GM13976 (cell line): ENCODE measurements at regions not wholly inside any gene's neighbourhood (a gene's known extent, or its start where the extent isn't known, plus 50 kb on each side); places are given as distances from the start of the nearest gene placed in this dataset.

Source experiments
- DNase-seq: peaks from one replicate; pipeline ENCODE4 v3.0.0; 2012; ENCODE audit warnings: low spot score
- in situ Hi-C: fragments of 300-500 bp; cut with MboI; formaldehyde crosslinking; loops from one replicate; pipeline ENCODE4 v1.12.0; 2022; ENCODE audit warnings: low sequenced_read_pairs, mixed read lengths, inconsistent platforms; ENCODE audit not compliant: unreplicated experiment
- TF ChIP-seq, protein P1 (sequence below): IDR thresholded peaks from 2 replicates; pipeline ENCODE4 v1.5.1; 2012; ENCODE audit warnings: borderline replicate concordance, mild to moderate bottlenecking; ENCODE audit not compliant: insufficient read depth; ENCODE audit errors: extremely low read depth, missing control alignments, control extremely low read depth

DNA sequence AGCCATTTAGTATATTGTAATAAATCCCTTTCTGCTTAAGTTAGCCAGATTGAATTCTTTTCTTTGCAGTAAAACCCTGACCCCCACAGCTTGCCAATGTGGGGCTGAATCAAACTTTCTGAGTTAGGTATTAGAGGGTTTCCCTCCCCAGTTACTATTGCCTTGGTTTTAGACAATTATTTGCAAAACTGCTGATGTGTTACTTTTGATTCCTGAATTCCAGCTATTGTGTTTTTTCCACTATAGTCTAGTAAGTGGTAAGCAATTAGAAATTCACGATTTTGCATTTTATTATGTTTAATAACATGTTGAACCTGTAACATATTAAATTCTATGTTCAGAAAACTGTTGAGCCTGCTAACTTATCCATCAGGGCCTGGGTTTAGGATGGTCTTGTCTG lies 391.5 kb downstream of the DLEU7 start:
- TF ChIP-seq, protein P1, sequence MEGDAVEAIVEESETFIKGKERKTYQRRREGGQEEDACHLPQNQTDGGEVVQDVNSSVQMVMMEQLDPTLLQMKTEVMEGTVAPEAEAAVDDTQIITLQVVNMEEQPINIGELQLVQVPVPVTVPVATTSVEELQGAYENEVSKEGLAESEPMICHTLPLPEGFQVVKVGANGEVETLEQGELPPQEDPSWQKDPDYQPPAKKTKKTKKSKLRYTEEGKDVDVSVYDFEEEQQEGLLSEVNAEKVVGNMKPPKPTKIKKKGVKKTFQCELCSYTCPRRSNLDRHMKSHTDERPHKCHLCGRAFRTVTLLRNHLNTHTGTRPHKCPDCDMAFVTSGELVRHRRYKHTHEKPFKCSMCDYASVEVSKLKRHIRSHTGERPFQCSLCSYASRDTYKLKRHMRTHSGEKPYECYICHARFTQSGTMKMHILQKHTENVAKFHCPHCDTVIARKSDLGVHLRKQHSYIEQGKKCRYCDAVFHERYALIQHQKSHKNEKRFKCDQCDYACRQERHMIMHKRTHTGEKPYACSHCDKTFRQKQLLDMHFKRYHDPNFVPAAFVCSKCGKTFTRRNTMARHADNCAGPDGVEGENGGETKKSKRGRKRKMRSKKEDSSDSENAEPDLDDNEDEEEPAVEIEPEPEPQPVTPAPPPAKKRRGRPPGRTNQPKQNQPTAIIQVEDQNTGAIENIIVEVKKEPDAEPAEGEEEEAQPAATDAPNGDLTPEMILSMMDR: no peak
- DNase-seq: no peak
- in situ Hi-C loops: no loop called here

DNA sequence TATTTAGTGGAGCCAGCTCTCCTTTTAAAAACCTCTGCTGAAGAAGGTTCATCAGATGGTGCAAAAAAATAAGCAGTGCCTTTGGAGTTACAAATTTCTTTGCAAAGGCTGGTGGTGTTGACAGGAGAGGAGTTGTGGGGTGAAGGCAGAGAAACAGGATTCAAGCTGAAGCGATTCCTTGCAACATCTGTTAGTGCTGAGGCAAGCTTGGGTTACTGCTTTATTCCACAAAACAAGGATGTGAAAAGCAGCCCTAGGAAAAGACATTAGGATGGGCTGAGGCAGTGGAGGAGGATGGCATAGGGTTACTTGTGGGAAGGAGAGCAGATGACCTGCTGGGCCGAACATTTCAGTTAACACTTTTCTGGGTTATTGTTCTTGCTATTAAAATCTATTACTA lies 390.7 kb downstream of the DLEU7 start:
- in situ Hi-C loops: no loop called here
- no peak for DNase-seq
- TF ChIP-seq, protein P1: no peak

DNA sequence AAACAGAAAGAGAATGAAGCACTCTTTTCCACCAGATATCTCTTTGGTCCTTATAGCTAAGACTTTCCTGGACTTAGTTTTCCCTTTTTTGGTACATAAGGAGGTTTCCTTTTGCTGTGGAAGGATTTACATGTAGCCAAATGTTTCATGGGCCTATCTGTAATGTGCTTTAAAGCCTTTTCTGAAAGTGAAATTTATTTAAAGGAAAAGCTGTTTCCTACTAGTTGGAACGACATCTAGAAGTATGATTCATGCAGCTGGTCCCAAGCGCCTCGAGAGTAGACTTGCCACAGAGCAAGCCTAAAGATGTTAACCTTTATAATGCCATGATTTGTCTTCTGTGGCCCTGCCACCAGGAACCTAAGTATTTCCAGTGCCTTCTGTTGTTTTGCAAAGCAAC lies 390.3 kb downstream of the DLEU7 start:
- DNase-seq: no peak
- TF ChIP-seq, protein P1: no peak
- in situ Hi-C loops: no loop called here

DNA sequence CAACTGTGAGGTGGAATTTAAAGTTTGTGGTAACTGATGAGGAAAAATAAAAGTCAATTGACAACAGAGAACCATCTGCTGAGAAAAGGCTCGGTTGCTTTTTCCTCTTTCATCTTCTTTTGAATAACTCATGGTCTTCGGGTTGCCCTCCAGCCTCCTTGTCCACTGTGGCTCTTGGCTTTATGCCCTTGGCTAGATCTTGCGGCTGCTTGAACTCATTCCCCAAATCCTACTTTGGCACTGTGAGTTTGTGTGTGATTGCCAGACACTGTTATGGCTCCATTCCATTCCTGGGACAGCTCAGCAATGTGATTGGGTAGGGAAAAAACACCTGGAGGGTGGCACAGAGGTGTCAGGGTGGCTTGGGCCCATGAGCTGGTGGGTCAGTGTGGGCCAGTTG lies 387.4 kb downstream of the DLEU7 start:
- in situ Hi-C loops: no loop called here

DNA sequence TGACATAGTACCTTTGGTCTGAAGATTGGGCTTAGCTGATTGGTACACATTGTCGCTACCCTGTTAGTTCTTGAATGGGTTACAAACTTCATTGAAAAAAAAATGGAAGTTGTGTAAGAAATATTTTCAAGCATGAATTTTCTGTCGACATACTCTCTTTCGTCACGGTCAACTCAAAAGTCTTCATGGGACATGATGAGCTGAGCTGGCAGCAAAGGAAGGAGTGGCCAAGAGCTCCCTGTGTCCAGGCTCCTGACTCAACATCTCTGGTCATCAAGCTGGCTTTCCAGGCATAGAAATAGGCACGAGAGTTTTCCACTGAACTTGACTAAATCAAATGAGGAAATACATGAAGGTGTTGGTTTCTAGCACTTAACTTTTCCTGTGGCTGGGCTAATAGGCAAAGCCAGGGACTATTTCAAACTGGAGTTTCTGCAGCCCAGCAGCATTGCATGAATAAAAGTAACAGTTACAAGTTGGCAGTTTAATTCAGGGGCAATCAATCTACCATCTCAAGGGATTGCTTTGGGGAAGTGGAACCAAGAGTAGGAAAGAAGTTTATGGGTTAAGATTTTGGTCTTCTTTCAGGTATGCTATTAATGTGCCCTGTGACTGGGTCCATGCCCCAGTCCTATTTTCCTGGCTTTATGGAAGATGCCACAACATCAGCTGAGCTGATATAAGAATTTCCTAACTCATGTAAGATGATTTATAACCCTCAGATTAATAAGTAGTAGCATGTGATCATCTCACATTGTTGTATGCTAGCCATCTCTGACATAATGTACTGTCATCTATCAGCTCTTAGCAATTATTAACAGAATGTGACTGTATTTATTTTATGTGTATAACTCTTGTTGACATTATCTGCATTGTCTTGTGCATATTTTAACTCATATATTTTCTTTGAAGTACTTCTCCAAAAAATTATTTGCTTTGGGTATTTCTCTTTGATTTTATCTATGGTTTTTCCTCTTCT lies 385.8 kb downstream of the DLEU7 start:
- DNase-seq: no peak
- TF ChIP-seq, protein P1: no peak
- in situ Hi-C loops: no loop called here

More for the DNA sequence above, 387.4 kb downstream of the DLEU7 start:
- TF ChIP-seq, protein P1: no peak
- no peak for DNase-seq

DNA sequence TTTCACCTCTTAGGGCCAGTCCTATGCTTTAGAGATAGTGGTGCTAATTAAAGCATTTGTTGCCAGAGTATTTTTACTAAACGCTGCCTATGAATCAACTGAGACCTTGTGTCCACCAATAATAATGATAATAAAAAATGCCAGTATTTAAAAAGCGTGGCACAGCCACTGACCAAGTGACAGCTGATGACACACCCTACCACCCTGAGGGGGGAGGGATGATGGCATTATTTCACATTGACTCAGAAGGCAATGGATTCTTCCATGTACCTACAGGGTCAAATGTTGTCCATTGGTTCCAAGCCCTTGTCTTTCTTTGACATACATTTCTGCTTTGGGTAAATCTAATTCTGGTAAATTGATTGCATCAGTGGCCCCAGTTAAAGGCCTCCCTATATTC lies 384.4 kb downstream of the DLEU7 start:
- no peak for DNase-seq

More for the DNA sequence above, 384.4 kb downstream of the DLEU7 start:
- in situ Hi-C loops: no loop called here
- TF ChIP-seq, protein P1: no peak
